ENCODE measurements at regions not wholly inside any gene's neighbourhood (a gene's known extent, or its start where the extent isn't known, plus 50 kb on each side); places are given as distances from the start of the nearest gene placed in this dataset.

GRCh38 chr14:49483268-49483667 is 102.9 kb downstream of the RPS29 start:
- Histone ChIP-seq H4K91ac (ENCODE audit: insufficient read length, low read depth, low read length) (no peak overlapping the region), H2BK12ac (ENCODE audit: insufficient read length, low read depth, low read length) (no peak overlapping the region), H3K56ac (ENCODE audit: insufficient read length, low read depth, low read length) (no peak overlapping the region), H3K9ac (ENCODE audit: extremely low read depth, insufficient read length, low read length) (no peak overlapping the region), H3K9me3 (ENCODE audit: control insufficient read depth, low read depth, low read length) (no peaks in the 10 kb centered on the region), H3T11ph (ENCODE audit: low read length) (no peak overlapping the region), H3K23me2 (ENCODE audit: insufficient read length, low read depth, low read length, poor library complexity, severe bottlenecking) (no peaks in the 10 kb centered on the region), H3K27ac (ENCODE audit: insufficient read length, low read depth, low read length) (no peak overlapping the region), H2BK5ac (ENCODE audit: insufficient read length, low read length) (no peak overlapping the region), H4K5ac (ENCODE audit: insufficient read length, low read depth, low read length) (no peak overlapping the region), H3K79me2 (ENCODE audit: insufficient read depth, low read length) (no peaks in the 10 kb centered on the region), H3K4me1 (ENCODE audit: insufficient read depth, low read length) (no peaks in the 10 kb centered on the region), H2BK120ac (ENCODE audit: low read depth, low read length, poor library complexity, severe bottlenecking) (no peak overlapping the region), H3K4me2 (ENCODE audit: insufficient read depth, insufficient read length, low read length) (no peak overlapping the region), H3K4ac (ENCODE audit: low read depth, low read length) (no peak overlapping the region), H3K18ac (ENCODE audit: insufficient read length, low read depth, low read length) (no peak overlapping the region), H3K23ac (ENCODE audit: insufficient read length, low read depth, low read length) (no peak overlapping the region), H2BK15ac (ENCODE audit: low read depth, low read length) (no peak overlapping the region), H2BK20ac (ENCODE audit: low read depth, low read length, poor library complexity, severe bottlenecking) (no peak overlapping the region), H4K8ac (replicated peaks; ENCODE audit: insufficient read length, low read depth, low read length) (no peak overlapping the region), H3K79me1 (ENCODE audit: insufficient read depth, low read depth, low read length, poor library complexity, severe bottlenecking) (no peaks in the 10 kb centered on the region), H2AK5ac (ENCODE audit: insufficient read length, low read length) (no peak overlapping the region), H4K20me1 (ENCODE audit: control insufficient read depth, insufficient read depth, insufficient read length) (no peaks in the 10 kb centered on the region), H2AFZ (ENCODE audit: low read length) (no peak overlapping the region), H3K27me3 (ENCODE audit: insufficient read depth, low read length) (no peaks in the 10 kb centered on the region), H3K14ac (ENCODE audit: insufficient read depth, low read length) (no peak overlapping the region)
- no peak overlapping the region for H3K4me3 Mint-ChIP-seq
- no peaks in the 10 kb centered on the region for H3K36me3 Mint-ChIP-seq (ENCODE audit: insufficient read depth in 1 of 3, low read depth in 3 of 3)
- TF ChIP-seq, protein P1, sequence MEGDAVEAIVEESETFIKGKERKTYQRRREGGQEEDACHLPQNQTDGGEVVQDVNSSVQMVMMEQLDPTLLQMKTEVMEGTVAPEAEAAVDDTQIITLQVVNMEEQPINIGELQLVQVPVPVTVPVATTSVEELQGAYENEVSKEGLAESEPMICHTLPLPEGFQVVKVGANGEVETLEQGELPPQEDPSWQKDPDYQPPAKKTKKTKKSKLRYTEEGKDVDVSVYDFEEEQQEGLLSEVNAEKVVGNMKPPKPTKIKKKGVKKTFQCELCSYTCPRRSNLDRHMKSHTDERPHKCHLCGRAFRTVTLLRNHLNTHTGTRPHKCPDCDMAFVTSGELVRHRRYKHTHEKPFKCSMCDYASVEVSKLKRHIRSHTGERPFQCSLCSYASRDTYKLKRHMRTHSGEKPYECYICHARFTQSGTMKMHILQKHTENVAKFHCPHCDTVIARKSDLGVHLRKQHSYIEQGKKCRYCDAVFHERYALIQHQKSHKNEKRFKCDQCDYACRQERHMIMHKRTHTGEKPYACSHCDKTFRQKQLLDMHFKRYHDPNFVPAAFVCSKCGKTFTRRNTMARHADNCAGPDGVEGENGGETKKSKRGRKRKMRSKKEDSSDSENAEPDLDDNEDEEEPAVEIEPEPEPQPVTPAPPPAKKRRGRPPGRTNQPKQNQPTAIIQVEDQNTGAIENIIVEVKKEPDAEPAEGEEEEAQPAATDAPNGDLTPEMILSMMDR (conservative IDR thresholded peaks at IDR 0.05) = no peak
- no CpG with 5 or more reads among the region's 1 CpG for WGBS (ENCODE audit: extremely low coverage, insufficient read length, low lambda C conversion rate)
- no peak for DNase-seq
- peaks cover 14% of the 10 kb centered on the region in 2 experiments for H3K4me1 Mint-ChIP-seq
- H3K9me3 Mint-ChIP-seq = peaks cover 4 to 5% of the 10 kb centered on the region in 2 experiments; a peak in 4 of 5 replicates
- no peak overlapping the region for H3K27ac Mint-ChIP-seq
- no peaks in the 10 kb centered on the region for H3K27me3 Mint-ChIP-seq (ENCODE audit: low read depth)

Data from H9 (cell line).